ENCODE measurements at regions not wholly inside any gene's neighbourhood (a gene's known extent, or its start where the extent isn't known, plus 50 kb on each side); places are given as distances from the start of the nearest gene placed in this dataset.

GRCh38 chr2:163801486-163801885, 65.7 kb upstream of the FIGN start:
- no peaks in the 10 kb centered on the region for H3K36me3 ChIP-seq (ENCODE audit: control insufficient read depth in 2 of 2, insufficient read depth in 1 of 2, low read length in 2 of 2)
- no peak overlapping the region for H3K4me3 ChIP-seq (ENCODE audit: low read depth, low read length)
- no peak overlapping the region for H3K27ac ChIP-seq (ENCODE audit: extremely low read depth, low read depth, low read length)
- TF ChIP-seq ZNF248 (tag by site-specific recombination; IDR thresholded peaks at IDR 0.05) (no peak), SP3 (tag by site-specific recombination; IDR thresholded peaks at IDR 0.05) (no peak), ZNF776 (tag by site-specific recombination; IDR thresholded peaks at IDR 0.05; ENCODE audit: borderline replicate concordance) (no peak), YY1 (tag by site-specific recombination; IDR thresholded peaks at IDR 0.05) (no peak), ZNF585B (tag by site-specific recombination; IDR thresholded peaks at IDR 0.05) (no peak), ZNF610 (tag by site-specific recombination; IDR thresholded peaks at IDR 0.05; ENCODE audit: borderline replicate concordance) (no peak), KLF8 (tag by site-specific recombination; IDR thresholded peaks at IDR 0.05) (no peak), PBX3 (CRISPR knock-in tag; IDR thresholded peaks at IDR 0.05) (no peak), TRIM28 (IDR thresholded peaks at IDR 0.05; ENCODE audit: borderline replicate concordance, low read length) (no peak), ZNF114 (tag by site-specific recombination; IDR thresholded peaks at IDR 0.05) (no peak), YY2 (tag by site-specific recombination; IDR thresholded peaks at IDR 0.05) (no peak), ZNF214 (tag by site-specific recombination; IDR thresholded peaks at IDR 0.05; ENCODE audit: borderline replicate concordance) (no peak), ZIC2 (tag by site-specific recombination; IDR thresholded peaks at IDR 0.05) (no peak)
- TF ChIP-seq, protein P1, sequence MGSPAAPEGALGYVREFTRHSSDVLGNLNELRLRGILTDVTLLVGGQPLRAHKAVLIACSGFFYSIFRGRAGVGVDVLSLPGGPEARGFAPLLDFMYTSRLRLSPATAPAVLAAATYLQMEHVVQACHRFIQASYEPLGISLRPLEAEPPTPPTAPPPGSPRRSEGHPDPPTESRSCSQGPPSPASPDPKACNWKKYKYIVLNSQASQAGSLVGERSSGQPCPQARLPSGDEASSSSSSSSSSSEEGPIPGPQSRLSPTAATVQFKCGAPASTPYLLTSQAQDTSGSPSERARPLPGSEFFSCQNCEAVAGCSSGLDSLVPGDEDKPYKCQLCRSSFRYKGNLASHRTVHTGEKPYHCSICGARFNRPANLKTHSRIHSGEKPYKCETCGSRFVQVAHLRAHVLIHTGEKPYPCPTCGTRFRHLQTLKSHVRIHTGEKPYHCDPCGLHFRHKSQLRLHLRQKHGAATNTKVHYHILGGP (tag by site-specific recombination; IDR thresholded peaks at IDR 0.05): no peak
- ChIA-PET POLR2A (no interaction called here), CTCF (interaction anchor here (0.5 kb wide), 1 partner anchor 657 kb away, joined by 3 read pairs; no protein-coding TSS in a partner anchor)
- H3K9me3 ChIP-seq (ENCODE audit: control insufficient read depth, insufficient read depth, low read depth, low read length): no peaks in the 10 kb centered on the region
- H3K4me1 ChIP-seq (ENCODE audit: control insufficient read depth, insufficient read depth, low read length): peaks cover 6% of the 10 kb centered on the region; the same call in 1 of the 2 replicates

- ChIA-PET POLR2A (no interaction called here), CTCF (interaction anchor here (0.5 to 0.9 kb wide), 2 partner anchors 64 to 658 kb away, joined by 3 read pairs; no protein-coding TSS in a partner anchor)
- Histone ChIP-seq H3K27ac (ENCODE audit: extremely low read depth, low read depth, low read length) (no peak overlapping the region), H3K4me3 (ENCODE audit: low read depth, low read length) (no peak overlapping the region), H3K4me1 (ENCODE audit: control insufficient read depth, insufficient read depth, low read length) (peaks cover 6% of the 10 kb centered on the region; the same call in 1 of the 2 replicates), H3K36me3 (ENCODE audit: control insufficient read depth in 2 of 2, insufficient read depth in 1 of 2, low read length in 2 of 2) (no peaks in the 10 kb centered on the region), H3K9me3 (ENCODE audit: control insufficient read depth, insufficient read depth, low read depth, low read length) (no peaks in the 10 kb centered on the region)
- TF ChIP-seq ZNF274 (IDR thresholded peaks at IDR 0.05; ENCODE audit: low read length): no peak
- TF ChIP-seq ZNF274 (tag by site-specific recombination; IDR thresholded peaks at IDR 0.05; ENCODE audit: borderline replicate concordance): no peak
- TF ChIP-seq, protein P2, sequence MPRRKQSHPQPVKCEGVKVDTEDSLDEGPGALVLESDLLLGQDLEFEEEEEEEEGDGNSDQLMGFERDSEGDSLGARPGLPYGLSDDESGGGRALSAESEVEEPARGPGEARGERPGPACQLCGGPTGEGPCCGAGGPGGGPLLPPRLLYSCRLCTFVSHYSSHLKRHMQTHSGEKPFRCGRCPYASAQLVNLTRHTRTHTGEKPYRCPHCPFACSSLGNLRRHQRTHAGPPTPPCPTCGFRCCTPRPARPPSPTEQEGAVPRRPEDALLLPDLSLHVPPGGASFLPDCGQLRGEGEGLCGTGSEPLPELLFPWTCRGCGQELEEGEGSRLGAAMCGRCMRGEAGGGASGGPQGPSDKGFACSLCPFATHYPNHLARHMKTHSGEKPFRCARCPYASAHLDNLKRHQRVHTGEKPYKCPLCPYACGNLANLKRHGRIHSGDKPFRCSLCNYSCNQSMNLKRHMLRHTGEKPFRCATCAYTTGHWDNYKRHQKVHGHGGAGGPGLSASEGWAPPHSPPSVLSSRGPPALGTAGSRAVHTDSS (tag by site-specific recombination; IDR thresholded peaks at IDR 0.05): no peak
- no peak for TF ChIP-seq WT1 (tag by site-specific recombination; IDR thresholded peaks at IDR 0.05)
- peak; percentile 88 for TF ChIP-seq TRIM28 (IDR thresholded peaks at IDR 0.05; ENCODE audit: borderline replicate concordance, low read length)
- TF ChIP-seq SCRT2 (tag by site-specific recombination; IDR thresholded peaks at IDR 0.05): no peak
- no peak for TF ChIP-seq PRDM1 (tag by site-specific recombination; IDR thresholded peaks at IDR 0.05)
- no peak for TF ChIP-seq YY2 (tag by site-specific recombination; IDR thresholded peaks at IDR 0.05)
- TF ChIP-seq ZNF10 (tag by site-specific recombination; IDR thresholded peaks at IDR 0.05): no peak
- TF ChIP-seq ZEB2 (tag by site-specific recombination; IDR thresholded peaks at IDR 0.05): peak; percentile 46; the same call in 1 of the 2 replicates
- no peak for TF ChIP-seq ZNF629 (tag by site-specific recombination; IDR thresholded peaks at IDR 0.05)
- TF ChIP-seq ZNF48 (tag by site-specific recombination; IDR thresholded peaks at IDR 0.05): no peak
- TF ChIP-seq ZNF843 (tag by site-specific recombination; IDR thresholded peaks at IDR 0.05): peak; percentile 70
- TF ChIP-seq, protein P3, sequence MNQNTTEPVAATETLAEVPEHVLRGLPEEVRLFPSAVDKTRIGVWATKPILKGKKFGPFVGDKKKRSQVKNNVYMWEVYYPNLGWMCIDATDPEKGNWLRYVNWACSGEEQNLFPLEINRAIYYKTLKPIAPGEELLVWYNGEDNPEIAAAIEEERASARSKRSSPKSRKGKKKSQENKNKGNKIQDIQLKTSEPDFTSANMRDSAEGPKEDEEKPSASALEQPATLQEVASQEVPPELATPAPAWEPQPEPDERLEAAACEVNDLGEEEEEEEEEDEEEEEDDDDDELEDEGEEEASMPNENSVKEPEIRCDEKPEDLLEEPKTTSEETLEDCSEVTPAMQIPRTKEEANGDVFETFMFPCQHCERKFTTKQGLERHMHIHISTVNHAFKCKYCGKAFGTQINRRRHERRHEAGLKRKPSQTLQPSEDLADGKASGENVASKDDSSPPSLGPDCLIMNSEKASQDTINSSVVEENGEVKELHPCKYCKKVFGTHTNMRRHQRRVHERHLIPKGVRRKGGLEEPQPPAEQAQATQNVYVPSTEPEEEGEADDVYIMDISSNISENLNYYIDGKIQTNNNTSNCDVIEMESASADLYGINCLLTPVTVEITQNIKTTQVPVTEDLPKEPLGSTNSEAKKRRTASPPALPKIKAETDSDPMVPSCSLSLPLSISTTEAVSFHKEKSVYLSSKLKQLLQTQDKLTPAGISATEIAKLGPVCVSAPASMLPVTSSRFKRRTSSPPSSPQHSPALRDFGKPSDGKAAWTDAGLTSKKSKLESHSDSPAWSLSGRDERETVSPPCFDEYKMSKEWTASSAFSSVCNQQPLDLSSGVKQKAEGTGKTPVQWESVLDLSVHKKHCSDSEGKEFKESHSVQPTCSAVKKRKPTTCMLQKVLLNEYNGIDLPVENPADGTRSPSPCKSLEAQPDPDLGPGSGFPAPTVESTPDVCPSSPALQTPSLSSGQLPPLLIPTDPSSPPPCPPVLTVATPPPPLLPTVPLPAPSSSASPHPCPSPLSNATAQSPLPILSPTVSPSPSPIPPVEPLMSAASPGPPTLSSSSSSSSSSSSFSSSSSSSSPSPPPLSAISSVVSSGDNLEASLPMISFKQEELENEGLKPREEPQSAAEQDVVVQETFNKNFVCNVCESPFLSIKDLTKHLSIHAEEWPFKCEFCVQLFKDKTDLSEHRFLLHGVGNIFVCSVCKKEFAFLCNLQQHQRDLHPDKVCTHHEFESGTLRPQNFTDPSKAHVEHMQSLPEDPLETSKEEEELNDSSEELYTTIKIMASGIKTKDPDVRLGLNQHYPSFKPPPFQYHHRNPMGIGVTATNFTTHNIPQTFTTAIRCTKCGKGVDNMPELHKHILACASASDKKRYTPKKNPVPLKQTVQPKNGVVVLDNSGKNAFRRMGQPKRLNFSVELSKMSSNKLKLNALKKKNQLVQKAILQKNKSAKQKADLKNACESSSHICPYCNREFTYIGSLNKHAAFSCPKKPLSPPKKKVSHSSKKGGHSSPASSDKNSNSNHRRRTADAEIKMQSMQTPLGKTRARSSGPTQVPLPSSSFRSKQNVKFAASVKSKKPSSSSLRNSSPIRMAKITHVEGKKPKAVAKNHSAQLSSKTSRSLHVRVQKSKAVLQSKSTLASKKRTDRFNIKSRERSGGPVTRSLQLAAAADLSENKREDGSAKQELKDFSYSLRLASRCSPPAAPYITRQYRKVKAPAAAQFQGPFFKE (tag by site-specific recombination; IDR thresholded peaks at IDR 0.05; ENCODE audit: borderline replicate concordance): no peak
- TF ChIP-seq HOXD13 (CRISPR knock-in tag; IDR thresholded peaks at IDR 0.05; ENCODE audit: borderline replicate concordance): 0 out of 2 replicates have a peak, but pooled peaks have one; percentile 69
These were observed 65.2 kb upstream of the FIGN start for GRCh38 chr2:163800951-163801381.

All from HEK293 (cell line).